Kidney (tissue), 13 donors: ENCODE measurements at regions not wholly inside any gene's neighbourhood (a gene's known extent, or its start where the extent isn't known, plus 50 kb on each side); places are given as distances from the start of the nearest gene placed in this dataset.

Experiments used
- DNase-seq, 5 donors: peaks; one replicate each; pipeline ENCODE4 v3.0.0-alpha.2; 2013 to 2020
- FAIRE-seq: peaks from 2 replicates; lab custom pipeline; 2012; peaks lifted over from hg19 to GRCh38; lab: Jason Lieb, UNC
- H3K27ac ChIP-seq, 2 donors: one replicate each; pipeline ENCODE4 v1.7.0; 2013; ENCODE audit warnings: low read depth in 2 of 2, low read length in 2 of 2, inconsistent platforms in 1 of 2
- H3K27me3 ChIP-seq: one replicate; pipeline ENCODE4 v1.7.1; 2013; ENCODE audit warnings: low read length, inconsistent platforms; ENCODE audit not compliant: control insufficient read depth, insufficient read depth
- H3K36me3 ChIP-seq, 3 donors: one replicate each; pipeline versions ENCODE4 v1.7.0 to v1.7.1; 2013; ENCODE audit warnings: low read length in 3 of 3, control low read depth in 1 of 3, inconsistent platforms in 1 of 3; ENCODE audit not compliant: insufficient read depth in 3 of 3, control insufficient read depth in 2 of 3
- H3K4me1 ChIP-seq, 3 donors: one replicate each; pipeline versions ENCODE4 v1.7.0 to v1.7.1; 2013; ENCODE audit warnings: low read length in 3 of 3, inconsistent platforms in 1 of 3, low read depth in 1 of 3; ENCODE audit not compliant: control insufficient read depth in 2 of 3, insufficient read depth in 2 of 3
- H3K4me3 ChIP-seq, 3 donors: one replicate each; pipeline versions ENCODE4 v1.7.0 to v1.8.1; 2013; ENCODE audit warnings: low read length in 3 of 3, control low read depth in 1 of 3, inconsistent platforms in 1 of 3
- H3K9ac ChIP-seq, 3 donors: one replicate each; pipeline versions ENCODE4 v1.7.0 to v1.7.1; 2013; ENCODE audit warnings: low read length in 3 of 3, control low read depth in 1 of 3, inconsistent platforms in 1 of 3
- H3K9me3 ChIP-seq, 3 donors: one replicate each; pipeline versions ENCODE4 v1.7.0 to v1.7.1; 2013; ENCODE audit warnings: low read length in 3 of 3, control low read depth in 1 of 3, inconsistent platforms in 1 of 3; ENCODE audit not compliant: control insufficient read depth in 2 of 3, insufficient read depth in 1 of 3
- CTCF ChIP-seq: IDR thresholded peaks from 3 replicates; pipeline ENCODE4 v1.5.1; 2012; ENCODE audit warnings: mild to moderate bottlenecking, moderate library complexity, borderline replicate concordance; ENCODE audit not compliant: insufficient read depth; ENCODE audit errors: extremely low read depth
- intact Hi-C: fragments of 100-400 bp; cut with DNase I; formaldehyde crosslinking; loops from one replicate; pipeline ENCODE4 v1.11.1; 2022
- donor health status: control.
- donor health status: control.
- donor health status: control.
- donor health status: control.
- donor health status: control.
- donor health status: DM: yes; HTN: yes; CAD: no.
- donor health status: Normal renal cell carcinoma (clear cell type).

GRCh38 chr3:87073496-87074145 is 82.7 kb upstream of the VGLL3 start:
- H3K9me3 ChIP-seq: no peaks in the 10 kb centered on the region
- no peak for TF ChIP-seq CTCF
- intact Hi-C loops: no loop called here
- no peaks in the 10 kb centered on the region for H3K27me3 ChIP-seq
- FAIRE-seq (no peak), DNase-seq (no peak)
- H3K4me3 ChIP-seq: no peak overlapping the region
- H3K9ac ChIP-seq: no peak overlapping the region
- H3K27ac ChIP-seq: no peak overlapping the region
- no peaks in the 10 kb centered on the region for H3K36me3 ChIP-seq
- H3K4me1 ChIP-seq: no peaks in the 10 kb centered on the region

GRCh38 chr3:87072446-87072845 is 81.5 kb upstream of the VGLL3 start:
- Histone ChIP-seq H3K4me3 (no peak overlapping the region), H3K27me3 (no peaks in the 10 kb centered on the region), H3K9ac (no peak overlapping the region), H3K9me3 (no peaks in the 10 kb centered on the region), H3K27ac (no peak overlapping the region), H3K4me1 (no peaks in the 10 kb centered on the region), H3K36me3 (no peaks in the 10 kb centered on the region)
- TF ChIP-seq CTCF: no peak
- no peak for FAIRE-seq
- DNase-seq: no peak
- intact Hi-C loops: no loop called here

- Histone ChIP-seq H3K9me3 (no peaks in the 10 kb centered on the region), H3K27ac (no peak overlapping the region), H3K27me3 (no peaks in the 10 kb centered on the region), H3K4me1 (no peaks in the 10 kb centered on the region), H3K4me3 (no peak overlapping the region), H3K9ac (no peak overlapping the region), H3K36me3 (no peaks in the 10 kb centered on the region)
- TF ChIP-seq CTCF: no peak
- no peak for DNase-seq
- no peak for FAIRE-seq
- intact Hi-C loops: no loop called here
Observed at GRCh38 chr3:87069971-87070370, 79.0 kb upstream of the VGLL3 start.

GRCh38 chr3:87069021-87069420 is 78.1 kb upstream of the VGLL3 start:
- H3K9me3 ChIP-seq: no peaks in the 10 kb centered on the region
- intact Hi-C loops: no loop called here
- no peaks in the 10 kb centered on the region for H3K36me3 ChIP-seq
- FAIRE-seq (no peak), DNase-seq (no peak)
- no peak overlapping the region for H3K4me3 ChIP-seq
- H3K27me3 ChIP-seq: no peaks in the 10 kb centered on the region
- no peak overlapping the region for H3K27ac ChIP-seq
- TF ChIP-seq CTCF: no peak
- no peak overlapping the region for H3K9ac ChIP-seq
- no peaks in the 10 kb centered on the region for H3K4me1 ChIP-seq
